A549 (cell line): ENCODE measurements at regions not wholly inside any gene's neighbourhood (a gene's known extent, or its start where the extent isn't known, plus 50 kb on each side); places are given as distances from the start of the nearest gene placed in this dataset.

ENCODE experiments used
- CHD2 ChIP-seq: fragments of 150-350 bp; IDR thresholded peaks from 2 replicates; pipeline ENCODE4 v1.6.1; 2014; ENCODE audit warnings: low read length; ENCODE audit not compliant: partially characterized antibody
- MAFK ChIP-seq: fragments of 450-650 bp; IDR thresholded peaks from 2 replicates; pipeline ENCODE4 v1.6.1; 2014; ENCODE audit not compliant: partially characterized antibody
- PHF8 ChIP-seq: fragments of 200-600 bp; sonication (generic); IDR thresholded peaks from 2 replicates; pipeline ENCODE4 v1.6.1; 2016; ENCODE audit warnings: low read depth, mild to moderate bottlenecking, antibody characterized with exemption, moderate library complexity, borderline replicate concordance
- POLR2A ChIP-seq: IDR thresholded peaks from 2 replicates; pipeline ENCODE4 v1.6.1; 2012; ENCODE audit warnings: mild to moderate bottlenecking, low read length
- POLR2AphosphoS2 ChIP-seq: conservative IDR thresholded peaks from 2 replicates; pipeline ENCODE4 v1.6.1; 2012; ENCODE audit warnings: low read length, improper control_type of control experiment, inconsistent platforms
- RAD21 ChIP-seq, 2 experiments: fragments of >200 bp in 1 of 2; sonication (Bioruptor Twin) in 1 of 2; formaldehyde crosslinking in 1 of 2; IDR thresholded peaks in 1 of 2; conservative IDR thresholded peaks in 1 of 2; 2 replicates in 1 of 2; 3 replicates in 1 of 2; pipeline ENCODE4 v1.6.1; 2012 to 2018; ENCODE audit warnings: inconsistent platforms in 1 of 2
- RCOR1 ChIP-seq: fragments of 150-350 bp; IDR thresholded peaks from 2 replicates; pipeline ENCODE4 v1.6.1; 2014; ENCODE audit warnings: antibody characterized with exemption, low read length, low read depth
- ZSCAN20 ChIP-seq: fragments of 250-450 bp; sonication (Bioruptor Pico); IDR thresholded peaks from 2 replicates; pipeline ENCODE4 v1.8.0; 2022; ENCODE audit warnings: mild to moderate bottlenecking, moderate library complexity
- TF ChIP-seq, protein P1 (sequence below): fragments of >200 bp; sonication (Bioruptor Twin); formaldehyde crosslinking; IDR thresholded peaks from 3 replicates; pipeline ENCODE4 v1.5.1; 2016
- TF ChIP-seq, protein P2 (sequence below): IDR thresholded peaks from 2 replicates; pipeline ENCODE4 v1.6.1; 2012
- TF ChIP-seq, protein P3 (sequence below): IDR thresholded peaks from 2 replicates; pipeline ENCODE4 v1.6.1; 2012

DNA sequence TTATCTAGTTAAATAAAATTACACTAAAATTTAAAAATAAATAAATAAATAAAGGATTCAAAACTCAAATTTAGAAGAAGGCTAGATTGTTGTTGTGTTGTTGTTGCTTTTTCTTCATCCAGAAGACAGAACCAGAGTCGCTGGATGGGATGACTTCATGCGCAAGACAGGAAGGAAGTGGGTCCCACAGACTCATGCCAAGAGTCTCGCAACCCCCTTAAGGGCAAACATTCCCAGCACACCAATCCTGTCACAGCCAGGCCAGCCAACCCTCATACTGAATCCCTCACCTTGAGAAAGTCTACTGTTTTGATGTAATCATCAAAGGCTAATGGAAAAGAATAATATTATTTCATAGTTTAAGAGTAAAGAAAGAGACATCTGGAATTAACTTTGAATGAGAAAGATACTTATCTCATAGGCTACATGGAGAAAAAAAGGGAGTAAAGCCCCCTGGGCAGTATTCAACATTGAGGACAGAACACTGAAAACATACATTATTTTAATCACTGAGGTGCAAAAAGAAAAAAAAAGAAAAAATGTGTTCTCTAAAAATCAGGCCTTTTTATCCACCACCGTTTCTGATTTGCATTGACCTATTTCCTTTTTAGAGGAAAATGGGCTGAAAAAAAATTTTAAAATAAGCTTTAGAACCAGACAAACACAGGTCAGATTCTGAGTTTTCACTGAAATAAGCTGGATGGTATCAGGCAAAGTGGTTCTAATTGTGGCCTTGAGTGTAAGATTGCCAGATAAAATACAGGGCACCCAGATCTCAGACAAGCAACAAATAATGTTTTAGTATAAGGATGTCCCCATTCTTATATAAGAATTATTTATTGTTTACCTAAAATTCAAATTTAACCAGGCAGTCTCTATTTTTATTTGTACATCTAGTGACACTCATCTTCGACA, 826.5 kb downstream of the TNS3 start:
- no peak for TF ChIP-seq MAFK
- no peak for TF ChIP-seq RCOR1
- TF ChIP-seq, protein P1, sequence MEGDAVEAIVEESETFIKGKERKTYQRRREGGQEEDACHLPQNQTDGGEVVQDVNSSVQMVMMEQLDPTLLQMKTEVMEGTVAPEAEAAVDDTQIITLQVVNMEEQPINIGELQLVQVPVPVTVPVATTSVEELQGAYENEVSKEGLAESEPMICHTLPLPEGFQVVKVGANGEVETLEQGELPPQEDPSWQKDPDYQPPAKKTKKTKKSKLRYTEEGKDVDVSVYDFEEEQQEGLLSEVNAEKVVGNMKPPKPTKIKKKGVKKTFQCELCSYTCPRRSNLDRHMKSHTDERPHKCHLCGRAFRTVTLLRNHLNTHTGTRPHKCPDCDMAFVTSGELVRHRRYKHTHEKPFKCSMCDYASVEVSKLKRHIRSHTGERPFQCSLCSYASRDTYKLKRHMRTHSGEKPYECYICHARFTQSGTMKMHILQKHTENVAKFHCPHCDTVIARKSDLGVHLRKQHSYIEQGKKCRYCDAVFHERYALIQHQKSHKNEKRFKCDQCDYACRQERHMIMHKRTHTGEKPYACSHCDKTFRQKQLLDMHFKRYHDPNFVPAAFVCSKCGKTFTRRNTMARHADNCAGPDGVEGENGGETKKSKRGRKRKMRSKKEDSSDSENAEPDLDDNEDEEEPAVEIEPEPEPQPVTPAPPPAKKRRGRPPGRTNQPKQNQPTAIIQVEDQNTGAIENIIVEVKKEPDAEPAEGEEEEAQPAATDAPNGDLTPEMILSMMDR = no peak
- TF ChIP-seq RAD21 (conservative IDR thresholded peaks at IDR 0.05 in 1 of 2, IDR thresholded peaks at IDR 0.05 in 1 of 2) = no peak
- TF ChIP-seq CHD2 = no peak
- TF ChIP-seq POLR2A = no peak
- TF ChIP-seq ZSCAN20 = no peak
- TF ChIP-seq POLR2AphosphoS2 = no peak
- TF ChIP-seq, protein P2, sequence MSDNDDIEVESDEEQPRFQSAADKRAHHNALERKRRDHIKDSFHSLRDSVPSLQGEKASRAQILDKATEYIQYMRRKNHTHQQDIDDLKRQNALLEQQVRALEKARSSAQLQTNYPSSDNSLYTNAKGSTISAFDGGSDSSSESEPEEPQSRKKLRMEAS = no peak
- TF ChIP-seq PHF8 = no peak
- TF ChIP-seq, protein P3, sequence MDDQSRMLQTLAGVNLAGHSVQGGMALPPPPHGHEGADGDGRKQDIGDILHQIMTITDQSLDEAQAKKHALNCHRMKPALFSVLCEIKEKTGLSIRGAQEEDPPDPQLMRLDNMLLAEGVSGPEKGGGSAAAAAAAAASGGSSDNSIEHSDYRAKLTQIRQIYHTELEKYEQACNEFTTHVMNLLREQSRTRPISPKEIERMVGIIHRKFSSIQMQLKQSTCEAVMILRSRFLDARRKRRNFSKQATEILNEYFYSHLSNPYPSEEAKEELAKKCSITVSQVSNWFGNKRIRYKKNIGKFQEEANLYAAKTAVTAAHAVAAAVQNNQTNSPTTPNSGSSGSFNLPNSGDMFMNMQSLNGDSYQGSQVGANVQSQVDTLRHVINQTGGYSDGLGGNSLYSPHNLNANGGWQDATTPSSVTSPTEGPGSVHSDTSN = no peak
